ENCODE measurements at regions not wholly inside any gene's neighbourhood (a gene's known extent, or its start where the extent isn't known, plus 50 kb on each side); places are given as distances from the start of the nearest gene placed in this dataset.

- DNase-seq (ENCODE audit: low spot score): no peak
Observed at GRCh38 chr5:60336491-60336890, 363.5 kb downstream of the DEPDC1B start.

GRCh38 chr5:60335913-60336312 lies 364.1 kb downstream of the DEPDC1B start:
- no peak for DNase-seq (ENCODE audit: low spot score)

GRCh38 chr5:60334281-60334713 lies 365.7 kb downstream of the DEPDC1B start:
- no peak for DNase-seq (ENCODE audit: low spot score)

- DNase-seq (ENCODE audit: low spot score): no peak
Observed at GRCh38 chr5:60333005-60333571, 366.9 kb downstream of the DEPDC1B start.

- no peak for DNase-seq (ENCODE audit: low spot score)
Observed at GRCh38 chr5:60332244-60333004, 367.5 kb downstream of the DEPDC1B start.

- no peak for DNase-seq (ENCODE audit: low spot score)
Observed at GRCh38 chr5:60330236-60330635, 369.7 kb downstream of the DEPDC1B start.

- no peak for DNase-seq (ENCODE audit: low spot score)
Observed at GRCh38 chr5:60325870-60326269, 374.1 kb downstream of the DEPDC1B start.

- DNase-seq (ENCODE audit: low spot score): no peak
Observed at GRCh38 chr5:60323596-60323995, 376.4 kb downstream of the DEPDC1B start.

GRCh38 chr5:60312098-60312497 lies 387.9 kb downstream of the DEPDC1B start:
- no peak for DNase-seq (ENCODE audit: low spot score)

GRCh38 chr5:60299944-60300343 lies 400.0 kb downstream of the DEPDC1B start:
- DNase-seq (ENCODE audit: low spot score): no peak

- DNase-seq (ENCODE audit: low spot score): no peak
Observed at GRCh38 chr5:60297658-60298057, 402.3 kb downstream of the DEPDC1B start.

- no peak for DNase-seq (ENCODE audit: low spot score)
Observed at GRCh38 chr5:60295423-60295822, 401.9 kb upstream of the PDE4D start.

- DNase-seq (ENCODE audit: low spot score): no peak
Observed at GRCh38 chr5:60293518-60293917, 400.0 kb upstream of the PDE4D start.

GRCh38 chr5:60287174-60287771 lies 393.7 kb upstream of the PDE4D start:
- no peak for DNase-seq (ENCODE audit: low spot score)

GRCh38 chr5:60285910-60286309 lies 392.4 kb upstream of the PDE4D start:
- no peak for DNase-seq (ENCODE audit: low spot score)

- no peak for DNase-seq (ENCODE audit: low spot score)
Observed at GRCh38 chr5:60280943-60281342, 387.4 kb upstream of the PDE4D start.

- no peak for DNase-seq (ENCODE audit: low spot score)
Observed at GRCh38 chr5:60277941-60278340, 384.4 kb upstream of the PDE4D start.

- no peak for DNase-seq (ENCODE audit: low spot score)
Observed at GRCh38 chr5:60274747-60275146, 381.2 kb upstream of the PDE4D start.

- no peak for DNase-seq (ENCODE audit: low spot score)
Observed at GRCh38 chr5:60271517-60271916, 378.0 kb upstream of the PDE4D start.

GRCh38 chr5:60267907-60268306 lies 374.4 kb upstream of the PDE4D start:
- DNase-seq (ENCODE audit: low spot score): no peak

- DNase-seq (ENCODE audit: low spot score): no peak
Observed at GRCh38 chr5:60263346-60263745, 369.8 kb upstream of the PDE4D start.

GRCh38 chr5:60262576-60263295 lies 369.2 kb upstream of the PDE4D start:
- DNase-seq (ENCODE audit: low spot score): no peak

GRCh38 chr5:60261732-60262131 lies 368.2 kb upstream of the PDE4D start:
- DNase-seq (ENCODE audit: low spot score): no peak

Data from ureter (tissue), 1 donor.